NCI-H1105 treated with DMSO at 0.1 percent for 48 hours (cell line): ENCODE measurements at regions not wholly inside any gene's neighbourhood (a gene's known extent, or its start where the extent isn't known, plus 50 kb on each side); places are given as distances from the start of the nearest gene placed in this dataset.
"Not testable (repeated sequence)": the region's sequence is repeated elsewhere in the genome, so short reads cannot be mapped to it uniquely, and the experiment has no call there.

Experiments
- DNase-seq: peaks from one replicate; lab custom pipeline; 2025; lab: John Stamatoyannopoulos, UW

GRCh38 chr5:130331332-130331731 is 427.1 kb downstream of the CHSY3 start:
- no peak for DNase-seq

- no peak for DNase-seq
Observed at GRCh38 chr5:130324953-130325671, 420.8 kb downstream of the CHSY3 start.

- DNase-seq: no peak
Observed at GRCh38 chr5:130323804-130324454, 419.7 kb downstream of the CHSY3 start.

- DNase-seq: no peak
Observed at GRCh38 chr5:130321931-130322330, 417.7 kb downstream of the CHSY3 start.

- DNase-seq: no peak
Observed at GRCh38 chr5:130316971-130317680, 412.9 kb downstream of the CHSY3 start.

GRCh38 chr5:130295235-130295634 is 391.0 kb downstream of the CHSY3 start:
- DNase-seq: no peak

GRCh38 chr5:130294798-130295197 is 390.5 kb downstream of the CHSY3 start:
- DNase-seq: not testable (repeated sequence)

- no peak for DNase-seq
Observed at GRCh38 chr5:130290219-130290618, 386.0 kb downstream of the CHSY3 start.

- DNase-seq: no peak
Observed at GRCh38 chr5:130289132-130290088, 385.1 kb downstream of the CHSY3 start.

- DNase-seq: no peak
Observed at GRCh38 chr5:130287438-130287837, 383.2 kb downstream of the CHSY3 start.

- no peak for DNase-seq
Observed at GRCh38 chr5:130286971-130287370, 382.7 kb downstream of the CHSY3 start.

- DNase-seq: no peak
Observed at GRCh38 chr5:130282049-130282448, 377.8 kb downstream of the CHSY3 start.

GRCh38 chr5:130280528-130281217 is 376.4 kb downstream of the CHSY3 start:
- no peak for DNase-seq

- no peak for DNase-seq
Observed at GRCh38 chr5:130279386-130279785, 375.1 kb downstream of the CHSY3 start.

GRCh38 chr5:130278136-130278535 is 373.9 kb downstream of the CHSY3 start:
- no peak for DNase-seq

- DNase-seq: no peak
Observed at GRCh38 chr5:130277522-130277921, 373.3 kb downstream of the CHSY3 start.

GRCh38 chr5:130277002-130277401 is 372.7 kb downstream of the CHSY3 start:
- no peak for DNase-seq

- DNase-seq: no peak
Observed at GRCh38 chr5:130272837-130273236, 368.6 kb downstream of the CHSY3 start.

- no peak for DNase-seq
Observed at GRCh38 chr5:130270786-130271185, 366.5 kb downstream of the CHSY3 start.

- no peak for DNase-seq
Observed at GRCh38 chr5:130268489-130268888, 364.2 kb downstream of the CHSY3 start.

GRCh38 chr5:130267926-130268325 is 363.7 kb downstream of the CHSY3 start:
- no peak for DNase-seq
